GM23338 (cell line): ENCODE measurements at regions not wholly inside any gene's neighbourhood (a gene's known extent, or its start where the extent isn't known, plus 50 kb on each side); places are given as distances from the start of the nearest gene placed in this dataset.

ENCODE experiments used
- ATAC-seq: fragments of 200-7000 bp; cut with Tn5 transposase; 3 replicates; pipeline ENCODE4 v1.9.1; 2020
- DNase-seq: peaks from one replicate; pipeline ENCODE4 v3.0.0-alpha.2; 2015; ENCODE audit warnings: low spot score
- H2AFZ ChIP-seq: fragments of 200-600 bp; sonication (generic); 2 replicates; pipeline ENCODE4 v1.8.0; 2016; ENCODE audit warnings: antibody characterized with exemption, mild to moderate bottlenecking, moderate library complexity
- H3F3A ChIP-seq: fragments of 200-600 bp; sonication (generic); replicated peaks from 2 replicates; pipeline ENCODE4 v1.8.0; 2017; ENCODE audit warnings: antibody characterized with exemption, mixed run types, low read depth
- H3K27ac ChIP-seq: fragments of 200-600 bp; sonication (generic); 2 replicates; pipeline ENCODE4 v1.6.1; 2016; ENCODE audit warnings: low read depth
- H3K27me3 ChIP-seq: fragments of 200-600 bp; sonication (generic); 2 replicates; pipeline ENCODE4 v1.8.0; 2016; ENCODE audit warnings: mild to moderate bottlenecking, mixed run types, moderate library complexity; ENCODE audit not compliant: insufficient read depth
- H3K36me3 ChIP-seq: fragments of 200-600 bp; sonication (generic); 2 replicates; pipeline ENCODE4 v1.8.0; 2016; ENCODE audit warnings: mild to moderate bottlenecking; ENCODE audit not compliant: insufficient read depth
- H3K4me1 ChIP-seq: fragments of 200-600 bp; sonication (generic); 2 replicates; pipeline ENCODE4 v1.8.0; 2016; ENCODE audit warnings: mild to moderate bottlenecking, moderate library complexity; ENCODE audit not compliant: insufficient read depth
- H3K4me2 ChIP-seq: fragments of 200-600 bp; sonication (generic); 2 replicates; pipeline ENCODE4 v1.7.1; 2017; ENCODE audit warnings: mixed run types
- H3K4me3 ChIP-seq: fragments of 200-600 bp; sonication (generic); 2 replicates; pipeline ENCODE4 v1.6.1; 2016; ENCODE audit warnings: mixed run types
- H3K79me2 ChIP-seq: fragments of 200-600 bp; sonication (generic); replicated peaks from 2 replicates; pipeline ENCODE4 v1.8.0; 2017; ENCODE audit warnings: mild to moderate bottlenecking; ENCODE audit not compliant: insufficient read depth
- H3K9me2 ChIP-seq: fragments of 200-600 bp; sonication (generic); 2 replicates; pipeline ENCODE4 v1.8.0; 2017; ENCODE audit not compliant: insufficient read depth
- H4K20me1 ChIP-seq: fragments of 200-600 bp; sonication (generic); replicated peaks from 2 replicates; pipeline ENCODE4 v1.8.0; 2017; ENCODE audit warnings: mild to moderate bottlenecking; ENCODE audit not compliant: insufficient read depth
- H3K27ac Mint-ChIP-seq: 2 replicates; pipeline ENCODE4 v1.8.0; 2020; ENCODE audit warnings: inconsistent platforms, mild to moderate bottlenecking, moderate library complexity, mixed read lengths
- H3K27me3 Mint-ChIP-seq: 3 replicates; pipeline ENCODE4 v1.8.0; 2022; ENCODE audit warnings: low read depth, mild to moderate bottlenecking, moderate library complexity, mixed read lengths, inconsistent platforms; ENCODE audit not compliant: insufficient read depth, poor library complexity
- H3K36me3 Mint-ChIP-seq: 3 replicates; pipeline ENCODE4 v1.8.0; 2021; ENCODE audit warnings: low read depth, mild to moderate bottlenecking, inconsistent platforms, moderate library complexity, mixed read lengths
- H3K4me1 Mint-ChIP-seq: 3 replicates; pipeline ENCODE4 v1.8.0; 2020; ENCODE audit warnings: mild to moderate bottlenecking, inconsistent platforms, mixed read lengths
- H3K4me3 Mint-ChIP-seq: 3 replicates; pipeline ENCODE4 v1.8.0; 2021; ENCODE audit warnings: moderate library complexity, mild to moderate bottlenecking, inconsistent platforms, mixed read lengths
- H3K9me3 Mint-ChIP-seq: 3 replicates; pipeline ENCODE4 v1.8.0; 2020; ENCODE audit warnings: moderate library complexity, mild to moderate bottlenecking, inconsistent platforms, mixed read lengths
- TF ChIP-seq, protein P1 (sequence below): fragments of 250-450 bp; sonication (Bioruptor Pico); IDR thresholded peaks from 2 replicates; pipeline ENCODE4 v1.5.0; 2020; ENCODE audit warnings: mild to moderate bottlenecking, moderate library complexity
- TF ChIP-seq, protein P2 (sequence below): IDR thresholded peaks from 2 replicates; pipeline ENCODE4 v1.6.1; 2016; ENCODE audit warnings: antibody characterized with exemption
- TF ChIP-seq, protein P3 (sequence below): IDR thresholded peaks from one replicate; pipeline ENCODE4 v1.6.1; 2018; ENCODE audit warnings: antibody characterized with exemption; ENCODE audit not compliant: unreplicated experiment

DNA sequence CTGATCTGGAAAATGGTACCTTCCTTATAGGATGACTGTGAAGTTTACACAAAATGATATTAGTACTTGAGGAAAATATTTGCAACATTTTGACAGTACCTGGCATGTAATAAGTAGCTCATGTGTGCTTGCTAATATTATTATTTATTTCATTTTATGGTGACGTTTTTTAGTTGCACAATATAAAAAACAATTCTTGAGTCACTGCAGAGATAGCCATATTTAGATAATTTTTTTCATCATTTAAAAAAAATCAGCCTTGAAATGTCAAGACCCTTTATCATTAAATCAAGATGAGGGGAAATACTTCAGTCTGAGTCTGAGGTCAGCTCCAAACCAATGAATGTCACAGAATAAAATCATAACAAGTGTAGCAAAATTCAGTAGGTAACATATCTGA, 196.8 kb upstream of the RUNX1 start (continued):
- TF ChIP-seq, protein P1, sequence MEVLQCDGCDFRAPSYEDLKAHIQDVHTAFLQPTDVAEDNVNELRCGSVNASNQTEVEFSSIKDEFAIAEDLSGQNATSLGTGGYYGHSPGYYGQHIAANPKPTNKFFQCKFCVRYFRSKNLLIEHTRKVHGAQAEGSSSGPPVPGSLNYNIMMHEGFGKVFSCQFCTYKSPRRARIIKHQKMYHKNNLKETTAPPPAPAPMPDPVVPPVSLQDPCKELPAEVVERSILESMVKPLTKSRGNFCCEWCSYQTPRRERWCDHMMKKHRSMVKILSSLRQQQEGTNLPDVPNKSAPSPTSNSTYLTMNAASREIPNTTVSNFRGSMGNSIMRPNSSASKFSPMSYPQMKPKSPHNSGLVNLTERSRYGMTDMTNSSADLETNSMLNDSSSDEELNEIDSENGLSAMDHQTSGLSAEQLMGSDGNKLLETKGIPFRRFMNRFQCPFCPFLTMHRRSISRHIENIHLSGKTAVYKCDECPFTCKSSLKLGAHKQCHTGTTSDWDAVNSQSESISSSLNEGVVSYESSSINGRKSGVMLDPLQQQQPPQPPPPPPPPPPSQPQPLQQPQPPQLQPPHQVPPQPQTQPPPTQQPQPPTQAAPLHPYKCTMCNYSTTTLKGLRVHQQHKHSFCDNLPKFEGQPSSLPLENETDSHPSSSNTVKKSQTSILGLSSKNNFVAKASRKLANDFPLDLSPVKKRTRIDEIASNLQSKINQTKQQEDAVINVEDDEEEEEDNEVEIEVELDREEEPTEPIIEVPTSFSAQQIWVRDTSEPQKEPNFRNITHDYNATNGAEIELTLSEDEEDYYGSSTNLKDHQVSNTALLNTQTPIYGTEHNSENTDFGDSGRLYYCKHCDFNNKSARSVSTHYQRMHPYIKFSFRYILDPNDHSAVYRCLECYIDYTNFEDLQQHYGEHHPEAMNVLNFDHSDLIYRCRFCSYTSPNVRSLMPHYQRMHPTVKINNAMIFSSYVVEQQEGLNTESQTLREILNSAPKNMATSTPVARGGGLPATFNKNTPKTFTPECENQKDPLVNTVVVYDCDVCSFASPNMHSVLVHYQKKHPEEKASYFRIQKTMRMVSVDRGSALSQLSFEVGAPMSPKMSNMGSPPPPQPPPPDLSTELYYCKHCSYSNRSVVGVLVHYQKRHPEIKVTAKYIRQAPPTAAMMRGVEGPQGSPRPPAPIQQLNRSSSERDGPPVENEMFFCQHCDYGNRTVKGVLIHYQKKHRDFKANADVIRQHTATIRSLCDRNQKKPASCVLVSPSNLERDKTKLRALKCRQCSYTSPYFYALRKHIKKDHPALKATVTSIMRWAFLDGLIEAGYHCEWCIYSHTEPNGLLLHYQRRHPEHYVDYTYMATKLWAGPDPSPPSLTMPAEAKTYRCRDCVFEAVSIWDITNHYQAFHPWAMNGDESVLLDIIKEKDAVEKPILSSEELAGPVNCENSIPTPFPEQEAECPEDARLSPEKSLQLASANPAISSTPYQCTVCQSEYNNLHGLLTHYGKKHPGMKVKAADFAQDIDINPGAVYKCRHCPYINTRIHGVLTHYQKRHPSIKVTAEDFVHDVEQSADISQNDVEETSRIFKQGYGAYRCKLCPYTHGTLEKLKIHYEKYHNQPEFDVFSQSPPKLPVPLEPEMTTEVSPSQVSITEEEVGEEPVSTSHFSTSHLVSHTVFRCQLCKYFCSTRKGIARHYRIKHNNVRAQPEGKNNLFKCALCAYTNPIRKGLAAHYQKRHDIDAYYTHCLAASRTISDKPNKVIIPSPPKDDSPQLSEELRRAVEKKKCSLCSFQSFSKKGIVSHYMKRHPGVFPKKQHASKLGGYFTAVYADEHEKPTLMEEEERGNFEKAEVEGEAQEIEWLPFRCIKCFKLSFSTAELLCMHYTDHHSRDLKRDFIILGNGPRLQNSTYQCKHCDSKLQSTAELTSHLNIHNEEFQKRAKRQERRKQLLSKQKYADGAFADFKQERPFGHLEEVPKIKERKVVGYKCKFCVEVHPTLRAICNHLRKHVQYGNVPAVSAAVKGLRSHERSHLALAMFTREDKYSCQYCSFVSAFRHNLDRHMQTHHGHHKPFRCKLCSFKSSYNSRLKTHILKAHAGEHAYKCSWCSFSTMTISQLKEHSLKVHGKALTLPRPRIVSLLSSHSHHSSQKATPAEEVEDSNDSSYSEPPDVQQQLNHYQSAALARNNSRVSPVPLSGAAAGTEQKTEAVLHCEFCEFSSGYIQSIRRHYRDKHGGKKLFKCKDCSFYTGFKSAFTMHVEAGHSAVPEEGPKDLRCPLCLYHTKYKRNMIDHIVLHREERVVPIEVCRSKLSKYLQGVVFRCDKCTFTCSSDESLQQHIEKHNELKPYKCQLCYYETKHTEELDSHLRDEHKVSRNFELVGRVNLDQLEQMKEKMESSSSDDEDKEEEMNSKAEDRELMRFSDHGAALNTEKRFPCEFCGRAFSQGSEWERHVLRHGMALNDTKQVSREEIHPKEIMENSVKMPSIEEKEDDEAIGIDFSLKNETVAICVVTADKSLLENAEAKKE = no peak

DNA sequence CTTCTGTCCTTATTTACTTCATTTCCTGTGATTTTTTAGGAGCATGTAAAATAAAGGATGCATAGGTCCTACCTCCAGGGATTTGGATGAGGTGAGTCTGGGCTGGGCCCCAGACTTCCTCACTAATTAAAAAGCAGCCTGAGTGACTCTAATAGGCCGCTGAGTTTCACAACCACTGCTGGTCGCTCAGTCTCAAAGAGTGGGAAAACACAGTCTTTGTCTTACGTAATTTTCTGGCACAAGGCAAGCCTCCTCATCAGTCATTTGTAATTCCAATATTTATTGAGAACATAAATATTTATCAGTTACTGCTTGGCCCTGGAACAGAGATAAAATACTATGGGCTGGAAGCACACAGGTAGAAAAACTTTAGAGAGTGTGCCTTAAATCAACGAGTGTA, 195.4 kb upstream of the RUNX1 start:
- Histone ChIP-seq H3K36me3 (no peaks in the 10 kb centered on the region), H2AFZ (0 out of 2 replicates have a peak overlapping the region, but pooled peaks have one; percentile 72), H3K9me2 (0 out of 2 replicates have a peak, but pooled peaks cover 9% of the 10 kb centered on the region), H3K4me1 (no peaks in the 10 kb centered on the region), H4K20me1 (no peaks in the 10 kb centered on the region), H3K27me3 (no peaks in the 10 kb centered on the region), H3K27ac (no peak overlapping the region), H3F3A (no peaks in the 10 kb centered on the region), H3K79me2 (no peaks in the 10 kb centered on the region), H3K4me3 (no peak overlapping the region), H3K4me2 (no peak overlapping the region)
- H3K27ac Mint-ChIP-seq = no peak overlapping the region
- no peak overlapping the region for H3K4me3 Mint-ChIP-seq
- TF ChIP-seq, protein P2, sequence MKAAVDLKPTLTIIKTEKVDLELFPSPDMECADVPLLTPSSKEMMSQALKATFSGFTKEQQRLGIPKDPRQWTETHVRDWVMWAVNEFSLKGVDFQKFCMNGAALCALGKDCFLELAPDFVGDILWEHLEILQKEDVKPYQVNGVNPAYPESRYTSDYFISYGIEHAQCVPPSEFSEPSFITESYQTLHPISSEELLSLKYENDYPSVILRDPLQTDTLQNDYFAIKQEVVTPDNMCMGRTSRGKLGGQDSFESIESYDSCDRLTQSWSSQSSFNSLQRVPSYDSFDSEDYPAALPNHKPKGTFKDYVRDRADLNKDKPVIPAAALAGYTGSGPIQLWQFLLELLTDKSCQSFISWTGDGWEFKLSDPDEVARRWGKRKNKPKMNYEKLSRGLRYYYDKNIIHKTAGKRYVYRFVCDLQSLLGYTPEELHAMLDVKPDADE = no peak
- H3K4me1 Mint-ChIP-seq = peaks cover 12% of the 10 kb centered on the region; the same call in 2 of the 3 replicates
- ATAC-seq (no peak), DNase-seq (no peak)
- H3K9me3 Mint-ChIP-seq = no peaks in the 10 kb centered on the region; the same call in 2 of the 3 replicates
- H3K36me3 Mint-ChIP-seq = no peaks in the 10 kb centered on the region; the same call in 2 of the 3 replicates
- H3K27me3 Mint-ChIP-seq = no peaks in the 10 kb centered on the region

DNA sequence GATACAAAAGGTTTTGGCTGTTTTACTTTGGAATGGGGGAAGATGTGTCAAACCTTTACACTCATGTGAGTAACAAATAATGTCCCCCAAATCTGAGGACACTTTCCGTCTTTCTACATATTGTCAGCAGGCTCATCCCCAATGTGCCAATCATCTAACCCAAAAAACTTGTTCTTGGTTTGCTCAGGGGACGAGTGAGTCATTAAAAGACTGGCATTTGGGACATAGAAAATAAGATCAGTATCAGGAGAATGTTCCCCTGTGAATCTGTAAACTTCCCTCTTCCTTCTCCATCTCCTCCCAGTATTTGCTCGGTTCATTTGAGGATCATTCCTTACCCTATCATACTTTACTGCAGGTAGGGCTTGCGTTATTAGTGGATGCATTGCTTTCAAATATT, 194.1 kb upstream of the RUNX1 start:
- ATAC-seq (no peak), DNase-seq (no peak)
- H3K4me3 Mint-ChIP-seq = no peak overlapping the region
- Histone ChIP-seq H3K4me3 (no peak overlapping the region), H3K4me1 (no peaks in the 10 kb centered on the region), H3K36me3 (no peaks in the 10 kb centered on the region), H3K9me2 (0 out of 2 replicates have a peak, but pooled peaks cover 9% of the 10 kb centered on the region), H3K27me3 (no peaks in the 10 kb centered on the region), H3K79me2 (no peaks in the 10 kb centered on the region), H3K4me2 (no peak overlapping the region), H2AFZ (no peak overlapping the region), H3F3A (no peaks in the 10 kb centered on the region), H3K27ac (no peak overlapping the region), H4K20me1 (no peaks in the 10 kb centered on the region)
- peaks cover 11% of the 10 kb centered on the region; the same call in 2 of the 3 replicates for H3K4me1 Mint-ChIP-seq
- no peaks in the 10 kb centered on the region for H3K36me3 Mint-ChIP-seq
- H3K27me3 Mint-ChIP-seq = no peaks in the 10 kb centered on the region
- no peak overlapping the region for H3K27ac Mint-ChIP-seq
- H3K9me3 Mint-ChIP-seq = no peaks in the 10 kb centered on the region
- TF ChIP-seq, protein P3, sequence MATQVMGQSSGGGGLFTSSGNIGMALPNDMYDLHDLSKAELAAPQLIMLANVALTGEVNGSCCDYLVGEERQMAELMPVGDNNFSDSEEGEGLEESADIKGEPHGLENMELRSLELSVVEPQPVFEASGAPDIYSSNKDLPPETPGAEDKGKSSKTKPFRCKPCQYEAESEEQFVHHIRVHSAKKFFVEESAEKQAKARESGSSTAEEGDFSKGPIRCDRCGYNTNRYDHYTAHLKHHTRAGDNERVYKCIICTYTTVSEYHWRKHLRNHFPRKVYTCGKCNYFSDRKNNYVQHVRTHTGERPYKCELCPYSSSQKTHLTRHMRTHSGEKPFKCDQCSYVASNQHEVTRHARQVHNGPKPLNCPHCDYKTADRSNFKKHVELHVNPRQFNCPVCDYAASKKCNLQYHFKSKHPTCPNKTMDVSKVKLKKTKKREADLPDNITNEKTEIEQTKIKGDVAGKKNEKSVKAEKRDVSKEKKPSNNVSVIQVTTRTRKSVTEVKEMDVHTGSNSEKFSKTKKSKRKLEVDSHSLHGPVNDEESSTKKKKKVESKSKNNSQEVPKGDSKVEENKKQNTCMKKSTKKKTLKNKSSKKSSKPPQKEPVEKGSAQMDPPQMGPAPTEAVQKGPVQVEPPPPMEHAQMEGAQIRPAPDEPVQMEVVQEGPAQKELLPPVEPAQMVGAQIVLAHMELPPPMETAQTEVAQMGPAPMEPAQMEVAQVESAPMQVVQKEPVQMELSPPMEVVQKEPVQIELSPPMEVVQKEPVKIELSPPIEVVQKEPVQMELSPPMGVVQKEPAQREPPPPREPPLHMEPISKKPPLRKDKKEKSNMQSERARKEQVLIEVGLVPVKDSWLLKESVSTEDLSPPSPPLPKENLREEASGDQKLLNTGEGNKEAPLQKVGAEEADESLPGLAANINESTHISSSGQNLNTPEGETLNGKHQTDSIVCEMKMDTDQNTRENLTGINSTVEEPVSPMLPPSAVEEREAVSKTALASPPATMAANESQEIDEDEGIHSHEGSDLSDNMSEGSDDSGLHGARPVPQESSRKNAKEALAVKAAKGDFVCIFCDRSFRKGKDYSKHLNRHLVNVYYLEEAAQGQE = no peak
